Neural progenitor cell (in vitro differentiated cells): ENCODE measurements at regions not wholly inside any gene's neighbourhood (a gene's known extent, or its start where the extent isn't known, plus 50 kb on each side); places are given as distances from the start of the nearest gene placed in this dataset.
A peak's percentile ranks its signal among the peaks of the same experiment; 100 is the strongest.

Experiments used
- DNase-seq: peaks from one replicate; pipeline ENCODE4 v3.0.0-alpha.2; 2016; ENCODE audit warnings: low spot score
- H2AFZ ChIP-seq: fragments of 200-600 bp; sonication (generic); replicated peaks from 2 replicates; pipeline ENCODE4 v1.6.1; 2016; ENCODE audit warnings: antibody characterized with exemption
- H3F3A ChIP-seq: fragments of 200-600 bp; sonication (generic); 2 replicates; pipeline ENCODE4 v1.6.1; 2016; ENCODE audit warnings: antibody characterized with exemption, low read depth
- H3K27ac ChIP-seq: fragments of 200-600 bp; sonication (generic); 2 replicates; pipeline ENCODE4 v1.5.1; 2016; ENCODE audit warnings: mild to moderate bottlenecking
- H3K27me3 ChIP-seq: fragments of 200-600 bp; sonication (generic); 2 replicates; pipeline ENCODE4 v1.6.1; 2016; ENCODE audit warnings: mild to moderate bottlenecking, moderate library complexity
- H3K36me3 ChIP-seq: fragments of 200-600 bp; sonication (generic); 2 replicates; pipeline ENCODE4 v1.5.1; 2016
- H3K4me1 ChIP-seq: fragments of 200-600 bp; sonication (generic); 2 replicates; pipeline ENCODE4 v1.6.1; 2016; ENCODE audit warnings: mixed run types
- H3K4me2 ChIP-seq: fragments of 200-600 bp; sonication (generic); 2 replicates; pipeline ENCODE4 v1.6.1; 2016
- H3K4me3 ChIP-seq: fragments of 200-600 bp; sonication (generic); 2 replicates; pipeline ENCODE4 v1.5.1; 2016
- H3K79me2 ChIP-seq: fragments of 200-600 bp; sonication (generic); 2 replicates; pipeline ENCODE4 v1.6.1; 2016; ENCODE audit warnings: low read depth
- H3K9ac ChIP-seq: fragments of 200-600 bp; sonication (generic); 2 replicates; pipeline ENCODE4 v1.6.1; 2016
- H3K9me3 ChIP-seq: fragments of 200-600 bp; sonication (generic); 2 replicates; pipeline ENCODE4 v1.5.1; 2016; ENCODE audit warnings: low read depth
- H4K20me1 ChIP-seq: fragments of 200-600 bp; sonication (generic); 2 replicates; pipeline ENCODE4 v1.6.1; 2016; ENCODE audit warnings: low read depth
- H3K27ac Mint-ChIP-seq: 3 replicates; pipeline ENCODE4 v1.8.0; 2021; ENCODE audit warnings: mixed read lengths
- H3K27me3 Mint-ChIP-seq: 2 replicates; pipeline ENCODE4 v1.8.0; 2022; ENCODE audit warnings: low read depth, mild to moderate bottlenecking, inconsistent platforms, moderate library complexity, mixed read lengths; ENCODE audit not compliant: insufficient read depth
- H3K36me3 Mint-ChIP-seq: 3 replicates; pipeline ENCODE4 v1.8.0; 2021; ENCODE audit warnings: mixed read lengths
- H3K4me1 Mint-ChIP-seq: 3 replicates; pipeline ENCODE4 v1.8.0; 2021; ENCODE audit warnings: mixed read lengths
- H3K4me3 Mint-ChIP-seq: 3 replicates; pipeline ENCODE4 v1.8.0; 2021; ENCODE audit warnings: mild to moderate bottlenecking, moderate library complexity, mixed read lengths
- H3K9me3 Mint-ChIP-seq: 3 replicates; pipeline ENCODE4 v1.8.0; 2020; ENCODE audit warnings: mixed read lengths
- EZH2 ChIP-seq: fragments of 200-600 bp; sonication (generic); IDR thresholded peaks from 2 replicates; pipeline ENCODE4 v1.6.1; 2017; ENCODE audit warnings: antibody characterized with exemption, mild to moderate bottlenecking, moderate library complexity
- EZH2phosphoT487 ChIP-seq: fragments of 200-600 bp; sonication (generic); IDR thresholded peaks from 2 replicates; pipeline ENCODE4 v1.6.1; 2017; ENCODE audit warnings: antibody characterized with exemption
- TF ChIP-seq, protein P1 (sequence below): fragments of 200-600 bp; sonication (generic); IDR thresholded peaks from 2 replicates; pipeline ENCODE4 v1.5.1; 2017; ENCODE audit warnings: antibody characterized with exemption, mild to moderate bottlenecking

DNA sequence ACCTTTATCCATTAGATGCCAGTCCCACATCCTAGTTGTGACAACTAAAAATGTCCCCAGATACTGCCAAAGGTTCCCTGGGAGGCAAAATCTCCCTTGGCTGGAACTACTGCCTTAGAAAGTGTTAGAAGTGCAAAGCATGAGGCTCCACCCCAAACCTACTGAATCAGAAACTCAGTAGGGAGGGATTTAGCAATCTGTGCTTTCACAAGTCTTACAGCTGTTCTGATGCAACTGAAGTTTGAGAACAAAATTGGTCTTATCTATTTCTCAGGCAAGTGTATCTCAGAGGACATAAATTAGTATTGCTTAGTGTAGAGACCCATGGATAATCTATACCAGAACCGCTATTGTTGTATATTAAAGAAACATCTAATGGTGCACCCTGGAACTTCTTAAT lies 70.2 kb downstream of the CLDN1 start:
- Histone ChIP-seq H3K27me3 (no peaks in the 10 kb centered on the region), H3K4me3 (no peak overlapping the region), H2AFZ (no peak overlapping the region), H3K4me1 (peaks cover 5% of the 10 kb centered on the region), H3F3A (no peaks in the 10 kb centered on the region), H3K9me3 (no peaks in the 10 kb centered on the region), H3K4me2 (no peak overlapping the region), H3K27ac (no peak overlapping the region), H3K9ac (no peak overlapping the region), H3K79me2 (no peaks in the 10 kb centered on the region), H3K36me3 (no peaks in the 10 kb centered on the region), H4K20me1 (no peaks in the 10 kb centered on the region)
- Mint-ChIP-seq H3K9me3 (peaks cover 19% of the 10 kb centered on the region), H3K36me3 (peaks cover 2% of the 10 kb centered on the region), H3K4me3 (no peak overlapping the region), H3K27me3 (peaks cover 4% of the 10 kb centered on the region), H3K27ac (no peak overlapping the region), H3K4me1 (peaks cover 20% of the 10 kb centered on the region)
- DNase-seq, result peak; percentile 3
- TF ChIP-seq, protein P1, sequence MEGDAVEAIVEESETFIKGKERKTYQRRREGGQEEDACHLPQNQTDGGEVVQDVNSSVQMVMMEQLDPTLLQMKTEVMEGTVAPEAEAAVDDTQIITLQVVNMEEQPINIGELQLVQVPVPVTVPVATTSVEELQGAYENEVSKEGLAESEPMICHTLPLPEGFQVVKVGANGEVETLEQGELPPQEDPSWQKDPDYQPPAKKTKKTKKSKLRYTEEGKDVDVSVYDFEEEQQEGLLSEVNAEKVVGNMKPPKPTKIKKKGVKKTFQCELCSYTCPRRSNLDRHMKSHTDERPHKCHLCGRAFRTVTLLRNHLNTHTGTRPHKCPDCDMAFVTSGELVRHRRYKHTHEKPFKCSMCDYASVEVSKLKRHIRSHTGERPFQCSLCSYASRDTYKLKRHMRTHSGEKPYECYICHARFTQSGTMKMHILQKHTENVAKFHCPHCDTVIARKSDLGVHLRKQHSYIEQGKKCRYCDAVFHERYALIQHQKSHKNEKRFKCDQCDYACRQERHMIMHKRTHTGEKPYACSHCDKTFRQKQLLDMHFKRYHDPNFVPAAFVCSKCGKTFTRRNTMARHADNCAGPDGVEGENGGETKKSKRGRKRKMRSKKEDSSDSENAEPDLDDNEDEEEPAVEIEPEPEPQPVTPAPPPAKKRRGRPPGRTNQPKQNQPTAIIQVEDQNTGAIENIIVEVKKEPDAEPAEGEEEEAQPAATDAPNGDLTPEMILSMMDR, result no peak
- TF ChIP-seq EZH2phosphoT487, result no peak

DNA sequence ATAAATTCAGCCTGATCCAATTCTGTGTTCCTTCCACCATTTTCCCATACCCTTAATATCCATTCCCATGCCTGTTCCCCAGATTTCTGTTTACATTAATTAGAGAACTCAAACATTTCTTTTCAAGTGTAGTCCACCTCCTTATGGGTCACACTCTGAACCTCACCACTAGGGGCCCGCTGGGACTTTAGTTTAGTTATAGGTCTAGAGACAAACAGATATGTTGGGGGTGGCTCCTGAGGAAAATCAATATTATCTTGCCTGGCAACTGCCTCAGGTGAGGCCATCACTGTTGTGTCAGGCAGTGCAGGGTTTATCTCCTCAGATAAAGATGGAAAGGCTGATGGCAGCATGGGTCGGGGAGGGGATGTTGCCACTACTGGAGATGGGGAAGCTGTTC lies 72.8 kb downstream of the CLDN1 start:
- peaks cover 5% of the 10 kb centered on the region for H3K4me1 ChIP-seq
- H2AFZ ChIP-seq, result no peak overlapping the region
- no peak for DNase-seq
- no peaks in the 10 kb centered on the region for H3K9me3 ChIP-seq
- no peak overlapping the region for H3K4me2 ChIP-seq
- H3K27ac Mint-ChIP-seq, result no peak overlapping the region
- H3K9me3 Mint-ChIP-seq, result peaks cover 42% of the 10 kb centered on the region
- no peaks in the 10 kb centered on the region for H4K20me1 ChIP-seq
- H3K27ac ChIP-seq, result no peak overlapping the region
- H3F3A ChIP-seq, result no peaks in the 10 kb centered on the region
- no peak overlapping the region for H3K4me3 ChIP-seq
- H3K36me3 Mint-ChIP-seq, result peaks cover 8% of the 10 kb centered on the region
- no peak overlapping the region for H3K4me3 Mint-ChIP-seq
- no peaks in the 10 kb centered on the region for H3K27me3 ChIP-seq
- peaks cover 6% of the 10 kb centered on the region for H3K27me3 Mint-ChIP-seq
- no peaks in the 10 kb centered on the region for H3K36me3 ChIP-seq
- H3K4me1 Mint-ChIP-seq, result peaks cover 6% of the 10 kb centered on the region
- TF ChIP-seq, protein P1, result no peak
- no peak for TF ChIP-seq EZH2
- H3K79me2 ChIP-seq, result no peaks in the 10 kb centered on the region
- no peak overlapping the region for H3K9ac ChIP-seq

DNA sequence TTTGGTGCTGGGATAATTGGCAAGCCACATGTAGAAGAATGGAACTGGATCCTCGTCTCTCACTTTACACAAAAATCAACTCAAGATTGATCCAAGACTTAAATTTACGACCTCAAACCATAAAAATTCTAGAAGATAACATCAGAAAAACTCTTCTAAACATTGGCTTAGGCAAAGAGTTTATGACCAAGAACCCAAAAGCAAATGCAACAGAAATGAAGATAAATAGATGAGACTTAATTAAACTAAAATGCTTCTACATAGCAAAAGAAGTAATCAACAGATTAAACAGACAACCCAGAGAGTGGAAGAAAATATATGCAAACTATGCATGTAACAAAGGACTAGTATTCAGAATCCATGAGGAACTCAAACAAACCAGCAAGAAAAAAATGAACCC lies 80.1 kb downstream of the CLDN1 start:
- H3K36me3 ChIP-seq, result no peaks in the 10 kb centered on the region
- H3K4me1 ChIP-seq, result no peaks in the 10 kb centered on the region
- no peak overlapping the region for H3K9ac ChIP-seq
- H3K9me3 ChIP-seq, result no peaks in the 10 kb centered on the region
- no peaks in the 10 kb centered on the region for H3K4me1 Mint-ChIP-seq
- no peaks in the 10 kb centered on the region for H4K20me1 ChIP-seq
- H3F3A ChIP-seq, result no peaks in the 10 kb centered on the region
- H3K27ac ChIP-seq, result no peak overlapping the region
- peaks cover 5% of the 10 kb centered on the region for H3K27me3 Mint-ChIP-seq
- DNase-seq, result no peak
- H3K79me2 ChIP-seq, result no peaks in the 10 kb centered on the region
- H3K27ac Mint-ChIP-seq, result no peak overlapping the region
- peaks cover 8% of the 10 kb centered on the region for H3K36me3 Mint-ChIP-seq
- H3K4me3 ChIP-seq, result no peak overlapping the region
- H3K9me3 Mint-ChIP-seq, result peaks cover 70% of the 10 kb centered on the region
- H3K27me3 ChIP-seq, result no peaks in the 10 kb centered on the region
- H3K4me3 Mint-ChIP-seq, result no peak overlapping the region
- no peak overlapping the region for H2AFZ ChIP-seq
- TF ChIP-seq EZH2phosphoT487, result no peak
- no peak for TF ChIP-seq EZH2
- TF ChIP-seq, protein P1, result no peak
- no peak overlapping the region for H3K4me2 ChIP-seq

DNA sequence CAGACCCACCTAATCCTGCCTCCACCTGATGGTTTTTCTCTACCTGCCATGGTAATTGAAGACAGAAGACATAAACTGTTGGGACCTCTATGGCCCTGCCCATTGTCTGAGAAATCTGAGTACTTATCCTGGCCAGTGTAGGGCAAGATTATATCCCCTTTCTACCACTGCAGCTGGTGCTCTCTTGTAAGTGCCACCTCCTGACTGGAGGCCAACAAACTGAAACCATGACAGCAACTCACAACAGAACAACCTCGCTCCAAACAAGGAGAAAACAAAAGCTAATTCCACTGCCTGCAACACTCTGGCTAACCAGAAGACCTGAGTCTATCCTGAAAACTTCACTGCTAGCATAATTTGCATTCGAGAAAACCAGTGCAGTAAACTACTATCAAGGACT lies 82.9 kb downstream of the CLDN1 start:
- Mint-ChIP-seq H3K27me3 (peaks cover 2% of the 10 kb centered on the region), H3K36me3 (peaks cover 2% of the 10 kb centered on the region), H3K4me1 (no peaks in the 10 kb centered on the region), H3K4me3 (no peak overlapping the region), H3K27ac (peak overlapping the region; percentile 58), H3K9me3 (peaks cover 47% of the 10 kb centered on the region)
- H3K27ac ChIP-seq, result no peak overlapping the region
- H3K9me3 ChIP-seq, result no peaks in the 10 kb centered on the region
- no peaks in the 10 kb centered on the region for H3F3A ChIP-seq
- no peak overlapping the region for H2AFZ ChIP-seq
- TF ChIP-seq EZH2phosphoT487, result no peak
- H3K36me3 ChIP-seq, result no peaks in the 10 kb centered on the region
- H3K79me2 ChIP-seq, result no peaks in the 10 kb centered on the region
- no peak overlapping the region for H3K4me2 ChIP-seq
- no peak for DNase-seq
- H3K27me3 ChIP-seq, result no peaks in the 10 kb centered on the region
- no peaks in the 10 kb centered on the region for H3K4me1 ChIP-seq
- H4K20me1 ChIP-seq, result no peaks in the 10 kb centered on the region
- no peak overlapping the region for H3K9ac ChIP-seq
- H3K4me3 ChIP-seq, result no peak overlapping the region
